ENCODE measurements at regions not wholly inside any gene's neighbourhood (a gene's known extent, or its start where the extent isn't known, plus 50 kb on each side); places are given as distances from the start of the nearest gene placed in this dataset.

DNA sequence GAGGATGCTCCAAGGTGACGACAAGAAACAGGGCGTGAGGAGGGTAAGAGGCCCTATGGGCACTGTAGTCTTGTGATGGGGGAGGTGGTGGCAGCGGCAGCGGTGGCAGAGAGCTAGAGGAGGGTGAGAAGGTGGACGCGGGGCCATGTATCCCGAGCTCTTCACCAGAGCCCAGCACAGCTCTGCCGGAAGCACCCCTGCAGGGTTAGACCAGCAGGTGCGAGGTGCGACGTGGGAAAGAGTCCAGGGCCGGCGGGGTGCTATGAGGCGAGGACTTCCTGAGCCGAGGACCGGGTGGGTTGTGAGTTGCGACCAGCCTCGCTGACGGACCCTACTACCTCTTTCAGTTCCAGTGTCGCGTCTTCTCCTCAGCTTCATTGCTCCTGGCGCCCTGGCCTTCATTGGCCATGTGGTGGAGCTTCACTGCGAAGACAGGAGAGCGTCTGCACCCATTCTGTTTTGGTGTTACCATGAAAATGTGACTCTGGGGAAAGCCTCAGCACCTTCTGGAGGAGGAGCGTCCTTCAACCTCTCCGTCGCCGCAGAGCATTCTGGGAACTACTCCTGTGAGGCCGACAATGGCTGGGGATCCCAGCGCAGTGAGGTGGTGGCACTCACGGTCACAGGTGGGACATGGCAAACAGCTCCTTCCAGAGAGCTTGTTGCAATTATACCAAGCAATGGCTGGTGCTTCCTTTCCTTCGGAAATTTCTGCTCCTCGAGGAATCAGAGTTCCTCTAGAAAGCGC, 67.9 kb upstream of the KIRREL1 start:
- Histone ChIP-seq H3K9me3 (ENCODE audit: low read length) (no peaks in the 10 kb centered on the region), H3K36me3 (ENCODE audit: insufficient read depth, low read length) (no peaks in the 10 kb centered on the region), H3K9me2 (ENCODE audit: insufficient read depth, low read length) (no peaks in the 10 kb centered on the region), H3K79me2 (ENCODE audit: insufficient read depth, low read depth, low read length) (no peaks in the 10 kb centered on the region), H4K20me1 (ENCODE audit: insufficient read depth, low read length) (no peaks in the 10 kb centered on the region), H2AFZ (ENCODE audit: low read length) (no peak overlapping the region), H3K27ac (ENCODE audit: low read depth, low read length, poor library complexity, severe bottlenecking) (no peak overlapping the region), H3K4me1 (ENCODE audit: insufficient read depth, low read length, poor library complexity, severe bottlenecking) (no peaks in the 10 kb centered on the region), H3K4me3 (ENCODE audit: low read depth, low read length, poor library complexity, severe bottlenecking) (no peak overlapping the region), H3K4me2 (ENCODE audit: low read length) (no peak overlapping the region)
- no TSS peak for BruUV-seq (replicated peaks)
- TF ChIP-seq, protein P1, sequence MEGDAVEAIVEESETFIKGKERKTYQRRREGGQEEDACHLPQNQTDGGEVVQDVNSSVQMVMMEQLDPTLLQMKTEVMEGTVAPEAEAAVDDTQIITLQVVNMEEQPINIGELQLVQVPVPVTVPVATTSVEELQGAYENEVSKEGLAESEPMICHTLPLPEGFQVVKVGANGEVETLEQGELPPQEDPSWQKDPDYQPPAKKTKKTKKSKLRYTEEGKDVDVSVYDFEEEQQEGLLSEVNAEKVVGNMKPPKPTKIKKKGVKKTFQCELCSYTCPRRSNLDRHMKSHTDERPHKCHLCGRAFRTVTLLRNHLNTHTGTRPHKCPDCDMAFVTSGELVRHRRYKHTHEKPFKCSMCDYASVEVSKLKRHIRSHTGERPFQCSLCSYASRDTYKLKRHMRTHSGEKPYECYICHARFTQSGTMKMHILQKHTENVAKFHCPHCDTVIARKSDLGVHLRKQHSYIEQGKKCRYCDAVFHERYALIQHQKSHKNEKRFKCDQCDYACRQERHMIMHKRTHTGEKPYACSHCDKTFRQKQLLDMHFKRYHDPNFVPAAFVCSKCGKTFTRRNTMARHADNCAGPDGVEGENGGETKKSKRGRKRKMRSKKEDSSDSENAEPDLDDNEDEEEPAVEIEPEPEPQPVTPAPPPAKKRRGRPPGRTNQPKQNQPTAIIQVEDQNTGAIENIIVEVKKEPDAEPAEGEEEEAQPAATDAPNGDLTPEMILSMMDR (conservative IDR thresholded peaks at IDR 0.05; ENCODE audit: low read length): no peak
- TF ChIP-seq EZH2phosphoT487 (IDR thresholded peaks at IDR 0.05; ENCODE audit: borderline replicate concordance, low read depth, low read length): no peak
- CTCF ChIA-PET (ENCODE audit: unreplicated experiment): no interaction called here
- POLR2A ChIA-PET: no interaction called here
- DNase-seq (ENCODE audit: low spot score): no peak
- intact Hi-C loops (cut with micrococcal nuclease; ENCODE audit: unreplicated experiment): no loop called here

- Histone ChIP-seq H3K27ac (ENCODE audit: low read depth, low read length, poor library complexity, severe bottlenecking) (no peak overlapping the region), H3K4me3 (ENCODE audit: low read depth, low read length, poor library complexity, severe bottlenecking) (no peak overlapping the region), H2AFZ (ENCODE audit: low read length) (no peak overlapping the region), H3K9me2 (ENCODE audit: insufficient read depth, low read length) (no peaks in the 10 kb centered on the region), H3K79me2 (ENCODE audit: insufficient read depth, low read depth, low read length) (no peaks in the 10 kb centered on the region), H3K9me3 (ENCODE audit: low read length) (no peaks in the 10 kb centered on the region), H3K36me3 (ENCODE audit: insufficient read depth, low read length) (no peaks in the 10 kb centered on the region), H3K4me2 (ENCODE audit: low read length) (no peak overlapping the region), H3K4me1 (ENCODE audit: insufficient read depth, low read length, poor library complexity, severe bottlenecking) (no peaks in the 10 kb centered on the region), H4K20me1 (ENCODE audit: insufficient read depth, low read length) (no peaks in the 10 kb centered on the region)
- TF ChIP-seq EZH2phosphoT487 (IDR thresholded peaks at IDR 0.05; ENCODE audit: borderline replicate concordance, low read depth, low read length): no peak
- TF ChIP-seq, protein P1 (conservative IDR thresholded peaks at IDR 0.05; ENCODE audit: low read length): no peak
- BruUV-seq (replicated peaks): no TSS peak
- CTCF ChIA-PET (ENCODE audit: unreplicated experiment): no interaction called here
- no peak for DNase-seq (ENCODE audit: low spot score)
- POLR2A ChIA-PET: no interaction called here
- intact Hi-C loops (cut with micrococcal nuclease; ENCODE audit: unreplicated experiment): no loop called here
Observed at GRCh38 chr1:157932069-157932468, 61.4 kb upstream of the KIRREL1 start.

- intact Hi-C loops (cut with micrococcal nuclease; ENCODE audit: unreplicated experiment): no loop called here
- H3K36me3 ChIP-seq (ENCODE audit: insufficient read depth, low read length): no peaks in the 10 kb centered on the region
- no peak overlapping the region for H3K4me2 ChIP-seq (ENCODE audit: low read length)
- no peak for DNase-seq (ENCODE audit: low spot score)
- H3K27ac ChIP-seq (ENCODE audit: low read depth, low read length, poor library complexity, severe bottlenecking): no peak overlapping the region
- no peaks in the 10 kb centered on the region for H3K9me3 ChIP-seq (ENCODE audit: low read length)
- no peaks in the 10 kb centered on the region for H3K9me2 ChIP-seq (ENCODE audit: insufficient read depth, low read length)
- H4K20me1 ChIP-seq (ENCODE audit: insufficient read depth, low read length): no peaks in the 10 kb centered on the region
- ChIA-PET POLR2A (no interaction called here), CTCF (ENCODE audit: unreplicated experiment) (no interaction called here)
- no peak overlapping the region for H3K4me3 ChIP-seq (ENCODE audit: low read depth, low read length, poor library complexity, severe bottlenecking)
- no peak for TF ChIP-seq EZH2phosphoT487 (IDR thresholded peaks at IDR 0.05; ENCODE audit: borderline replicate concordance, low read depth, low read length)
- TF ChIP-seq, protein P1 (conservative IDR thresholded peaks at IDR 0.05; ENCODE audit: low read length): no peak
- H3K4me1 ChIP-seq (ENCODE audit: insufficient read depth, low read length, poor library complexity, severe bottlenecking): no peaks in the 10 kb centered on the region
- no TSS peak for BruUV-seq (replicated peaks)
- H3K79me2 ChIP-seq (ENCODE audit: insufficient read depth, low read depth, low read length): no peaks in the 10 kb centered on the region
- no peak overlapping the region for H2AFZ ChIP-seq (ENCODE audit: low read length)
Observed at GRCh38 chr1:157937744-157938143, 55.7 kb upstream of the KIRREL1 start.
